ENCODE measurements at regions not wholly inside any gene's neighbourhood (a gene's known extent, or its start where the extent isn't known, plus 50 kb on each side); places are given as distances from the start of the nearest gene placed in this dataset.
A peak's percentile ranks its signal among the peaks of the same experiment; 100 is the strongest.
"Not testable (repeated sequence)": the region's sequence is repeated elsewhere in the genome, so short reads cannot be mapped to it uniquely, and the experiment has no call there.

- no peak for DNase-seq
These were observed 183.0 kb downstream of the MREG start for GRCh38 chr2:215830304-215830703.

DNA sequence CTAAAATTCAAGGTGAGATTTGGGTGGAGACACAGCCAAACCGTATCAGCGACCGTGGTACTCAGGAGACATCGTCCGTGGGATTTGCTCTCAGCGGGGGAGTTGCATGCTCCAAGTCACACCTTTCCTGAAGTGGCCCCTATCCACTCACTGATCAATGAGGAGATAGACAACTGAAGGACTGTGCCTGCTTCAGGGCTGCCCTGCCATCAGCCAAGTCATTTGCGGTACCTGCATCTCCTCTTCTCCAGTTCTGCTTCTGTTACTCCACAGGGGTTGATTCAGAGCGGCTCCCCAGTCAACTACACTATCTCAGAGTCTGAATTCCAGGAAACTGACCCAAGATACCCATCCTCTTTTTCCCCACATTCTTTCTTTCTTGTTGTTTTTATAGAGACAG lies 184.1 kb downstream of the MREG start:
- no peak for DNase-seq

DNA sequence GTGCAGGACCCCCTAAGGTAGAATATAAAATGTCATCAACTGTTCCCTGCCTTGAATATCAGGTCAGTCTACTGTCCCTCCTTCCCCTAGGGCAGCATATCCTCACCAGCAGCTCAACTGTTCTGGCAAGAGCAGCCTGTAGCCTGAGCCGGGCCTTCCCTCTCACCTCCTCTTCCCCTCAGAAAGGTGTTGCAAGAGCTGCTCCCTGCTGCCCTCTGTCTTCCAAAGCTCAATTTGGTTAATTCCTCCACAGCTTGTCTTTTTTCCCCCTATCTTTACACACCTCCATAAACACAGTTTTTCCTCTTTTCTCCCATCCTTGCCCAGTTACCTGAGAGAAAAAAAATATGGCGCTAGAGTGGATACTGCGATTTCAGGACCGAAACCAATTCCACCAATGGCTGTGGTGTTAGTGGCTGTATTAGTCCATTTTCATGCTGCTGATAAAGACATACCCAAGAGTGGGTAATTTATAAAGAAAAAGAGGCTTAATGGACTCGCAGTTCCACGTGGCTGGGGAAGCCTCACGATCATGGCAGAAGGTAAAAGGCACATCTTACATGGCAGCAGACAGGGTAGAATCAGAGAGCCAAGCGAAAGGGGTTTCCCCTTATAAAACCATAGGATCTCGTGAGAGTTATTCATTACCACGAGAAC lies 184.7 kb downstream of the MREG start:
- DNase-seq, result peak in 1 of 2 experiments; percentile 22

GRCh38 chr2:215826838-215827441 lies 186.4 kb downstream of the MREG start:
- no peak for DNase-seq

DNA sequence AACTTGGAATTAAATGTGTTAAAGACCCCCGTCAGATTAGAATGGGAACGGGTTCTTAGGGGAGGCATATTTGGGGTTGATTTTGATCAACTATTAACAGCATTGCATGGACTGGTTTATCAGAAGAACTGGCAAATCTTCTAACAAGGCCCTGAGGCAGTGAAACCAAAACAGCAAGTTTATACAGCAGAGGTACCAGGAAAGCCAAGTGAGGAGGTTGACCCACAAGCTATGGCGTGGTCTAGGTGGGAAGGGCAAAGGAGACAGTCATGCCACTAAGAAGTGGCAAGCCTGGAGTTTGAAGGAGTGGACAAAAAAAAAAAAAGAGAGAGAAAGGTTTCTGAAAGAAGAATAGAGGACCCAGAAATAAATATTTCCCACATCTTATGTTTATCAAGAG lies 187.0 kb downstream of the MREG start:
- DNase-seq, result no peak

- DNase-seq, result no peak
These were observed 187.6 kb downstream of the MREG start for GRCh38 chr2:215825707-215826106.

GRCh38 chr2:215821298-215821697 lies 192.1 kb downstream of the MREG start:
- not testable (repeated sequence) for DNase-seq

GRCh38 chr2:215819713-215820112 lies 193.6 kb downstream of the MREG start:
- DNase-seq, result not testable (repeated sequence)

- DNase-seq, result no peak
These were observed 196.3 kb downstream of the MREG start for GRCh38 chr2:215817046-215817445.

GRCh38 chr2:215816424-215816823 lies 196.9 kb downstream of the MREG start:
- DNase-seq, result no peak

DNA sequence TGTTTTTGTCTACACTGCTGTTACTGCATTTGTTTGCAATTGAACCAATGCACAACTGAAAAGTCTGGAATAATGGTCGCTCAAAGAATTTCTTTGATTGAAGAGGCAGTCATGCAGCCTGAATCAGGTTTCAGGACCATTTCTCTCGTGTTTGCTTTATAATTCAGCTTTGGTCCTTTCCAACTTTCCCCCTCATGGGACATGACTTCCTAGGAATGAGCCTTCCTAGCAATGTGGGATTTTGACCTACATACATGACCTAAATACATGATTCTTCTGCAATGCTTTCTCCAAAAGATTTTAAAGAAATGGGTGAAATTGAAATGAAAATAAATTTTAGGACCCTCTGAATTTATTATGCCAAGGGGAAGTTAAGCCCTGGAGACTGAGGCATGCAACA lies 197.4 kb downstream of the MREG start:
- DNase-seq, result no peak

GRCh38 chr2:215812966-215813365 lies 200.4 kb downstream of the MREG start:
- no peak for DNase-seq

DNA sequence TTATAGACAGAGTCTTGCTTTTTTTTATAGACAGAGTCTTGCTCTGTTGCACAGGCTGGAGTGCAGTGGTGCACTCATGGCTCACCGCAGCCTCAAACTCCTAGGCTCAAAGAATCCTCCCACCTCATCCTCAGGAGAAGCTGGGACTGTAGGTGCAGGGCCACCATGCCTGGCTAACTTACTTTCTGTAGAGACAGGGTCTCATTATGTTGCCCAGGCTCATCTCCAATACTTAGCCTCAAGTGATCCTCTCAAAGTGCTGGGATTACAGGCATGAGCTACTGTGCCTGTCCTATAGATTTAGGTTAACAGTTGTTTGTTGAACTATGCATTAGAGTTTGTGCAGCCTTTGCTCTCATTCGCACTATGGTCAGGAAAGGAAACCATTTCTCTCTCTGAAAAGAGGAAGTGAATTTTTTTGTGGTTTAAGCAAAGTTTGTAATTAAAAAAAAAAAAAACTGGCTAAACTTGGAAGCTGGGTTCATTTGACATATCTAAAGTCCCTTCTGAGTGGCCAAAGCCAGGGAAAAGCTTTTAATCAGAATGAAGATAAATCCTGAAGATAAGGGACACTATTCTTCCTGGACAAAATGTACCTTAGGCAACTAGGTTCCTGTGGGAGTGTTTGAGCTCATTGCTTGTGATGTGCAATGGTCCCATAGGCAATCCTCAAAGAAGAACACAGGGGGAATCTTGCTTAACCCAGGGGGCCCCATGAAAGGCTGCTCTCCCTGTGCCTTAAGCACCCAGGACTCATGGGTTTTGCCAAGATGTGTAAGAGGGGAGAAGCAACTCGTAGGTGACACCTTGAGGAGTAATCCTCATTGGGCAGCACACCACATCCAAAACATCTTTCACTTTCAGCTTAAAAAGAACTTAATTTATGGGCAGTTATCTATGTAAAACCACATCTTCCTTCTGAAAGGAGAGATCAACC lies 201.7 kb downstream of the MREG start:
- DNase-seq, result no peak

- no peak for DNase-seq
These were observed 202.3 kb downstream of the MREG start for GRCh38 chr2:215811003-215811402.

DNA sequence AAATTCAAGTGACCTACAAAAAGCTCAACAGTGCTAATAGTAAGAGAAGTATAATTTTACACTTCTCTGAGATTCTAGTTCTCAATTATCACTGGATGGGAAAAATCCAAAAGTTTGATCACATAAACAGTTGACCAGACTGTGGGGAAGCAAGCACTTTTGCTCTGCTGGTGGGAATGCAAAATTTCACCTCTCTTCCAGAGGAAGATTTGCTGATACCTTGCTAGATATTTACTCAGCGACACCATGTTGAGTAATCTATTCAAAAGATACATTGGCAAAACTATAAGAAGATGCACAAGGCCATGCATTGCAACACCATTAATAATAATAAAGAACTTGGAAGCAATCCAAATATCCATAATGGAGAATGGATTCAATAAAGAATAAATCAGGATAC lies 204.4 kb downstream of the MREG start:
- no peak for DNase-seq

DNA sequence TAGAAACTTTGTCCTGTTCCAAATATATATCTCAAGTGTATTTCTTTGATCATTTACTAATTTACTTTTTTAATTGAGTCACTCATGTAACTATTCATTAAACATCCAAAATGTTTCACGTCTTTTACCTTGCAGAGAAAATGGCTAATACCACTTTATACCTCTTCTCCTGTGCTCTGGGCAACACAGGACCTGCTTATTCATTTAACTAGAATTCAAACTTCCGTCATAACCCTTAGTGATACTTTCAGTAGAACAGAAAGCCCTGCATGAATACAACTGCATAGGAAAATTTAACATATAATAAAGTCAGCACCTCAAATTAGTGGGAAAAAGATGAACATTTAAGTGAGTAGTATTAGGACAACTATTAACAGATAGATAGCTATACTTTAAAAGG lies 205.2 kb downstream of the MREG start:
- no peak for DNase-seq

DNA sequence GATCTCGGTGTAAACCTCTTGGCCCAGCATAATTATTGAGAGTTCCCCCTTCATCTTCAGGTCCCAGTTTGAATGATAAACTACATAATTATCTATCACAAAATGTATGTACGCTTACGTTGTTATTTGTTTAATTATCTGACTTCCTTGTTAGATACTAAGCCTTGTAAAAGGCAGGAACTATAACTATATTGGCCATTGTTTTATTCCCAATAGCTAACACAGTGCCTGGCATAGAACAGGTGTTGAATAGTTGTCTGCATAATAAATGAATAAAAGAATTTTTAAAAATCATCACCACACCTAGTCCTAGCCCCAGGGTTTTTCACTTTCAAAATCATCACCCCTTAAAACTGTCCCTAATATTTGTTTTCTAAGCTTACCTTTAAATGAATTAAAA lies 207.9 kb downstream of the MREG start:
- no peak for DNase-seq

GRCh38 chr2:215803150-215803549 lies 210.2 kb downstream of the MREG start:
- DNase-seq, result no peak

GRCh38 chr2:215799194-215799593 lies 214.2 kb downstream of the MREG start:
- no peak for DNase-seq

- DNase-seq, result no peak
These were observed 215.7 kb downstream of the MREG start for GRCh38 chr2:215797676-215798075.

DNA sequence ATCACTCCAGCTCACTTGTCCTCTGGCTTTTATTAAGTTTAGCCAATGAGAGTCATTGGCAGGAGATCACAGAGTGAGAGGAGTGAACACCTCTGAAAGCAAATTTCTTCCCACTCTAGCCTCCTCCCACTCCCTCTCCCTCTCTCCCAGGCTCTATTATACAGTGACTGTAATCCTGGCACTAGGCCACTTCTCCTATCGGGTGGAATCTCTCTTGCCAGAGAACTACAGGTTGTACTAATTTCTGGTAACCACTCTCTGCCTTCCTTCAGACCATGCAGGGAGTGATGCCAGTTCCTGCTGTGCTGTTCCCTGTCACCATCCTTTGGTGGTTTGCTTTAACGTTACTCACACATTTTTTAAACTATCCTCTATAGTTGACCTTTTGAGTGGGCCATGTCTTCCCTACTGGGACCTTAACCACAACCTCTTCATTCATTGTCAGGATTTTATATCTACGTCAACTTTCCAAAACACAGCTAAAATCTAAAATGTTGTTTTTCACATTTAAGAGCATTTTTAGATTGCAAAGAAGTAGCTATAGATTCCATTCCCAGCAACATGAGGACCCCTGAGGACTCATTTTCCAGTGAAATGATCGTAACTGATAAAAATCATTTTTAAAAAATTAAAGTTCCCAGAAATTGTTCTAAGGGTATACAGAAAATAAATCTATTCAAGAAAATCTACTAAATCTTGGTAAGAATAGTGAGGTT lies 217.1 kb downstream of the MREG start:
- no peak for DNase-seq

- DNase-seq, result no peak
These were observed 218.4 kb downstream of the MREG start for GRCh38 chr2:215794829-215795546.

Data from NCI-H446 (cell line).